HG02610 (cell line): ENCODE measurements at regions not wholly inside any gene's neighbourhood (a gene's known extent, or its start where the extent isn't known, plus 50 kb on each side); places are given as distances from the start of the nearest gene placed in this dataset.
"Not testable (repeated sequence)": the region's sequence is repeated elsewhere in the genome, so short reads cannot be mapped to it uniquely, and the experiment has no call there.

Experiments
- ATAC-seq: cut with Tn5 transposase; IDR thresholded peaks from one replicate; pipeline ENCODE4 v1.9.1; 2021; ENCODE audit warnings: mild to moderate bottlenecking, moderate library complexity; ENCODE audit not compliant: unreplicated experiment

- no peak for ATAC-seq
These were observed 90.8 kb upstream of the OGFRL1 start for GRCh38 chr6:71197780-71198179.

GRCh38 chr6:71198908-71199307 is 89.7 kb upstream of the OGFRL1 start:
- no peak for ATAC-seq

- ATAC-seq, result no peak
These were observed 88.9 kb upstream of the OGFRL1 start for GRCh38 chr6:71199736-71200135.

GRCh38 chr6:71203206-71203605 is 85.4 kb upstream of the OGFRL1 start:
- ATAC-seq, result no peak

GRCh38 chr6:71204741-71205140 is 83.9 kb upstream of the OGFRL1 start:
- ATAC-seq, result no peak

GRCh38 chr6:71205336-71205956 is 83.2 kb upstream of the OGFRL1 start:
- ATAC-seq, result no peak

GRCh38 chr6:71206089-71206488 is 82.5 kb upstream of the OGFRL1 start:
- ATAC-seq, result no peak

- ATAC-seq, result no peak
These were observed 79.4 kb upstream of the OGFRL1 start for GRCh38 chr6:71209206-71209605.

- ATAC-seq, result no peak
These were observed 79.0 kb upstream of the OGFRL1 start for GRCh38 chr6:71209626-71210025.

- no peak for ATAC-seq
These were observed 76.8 kb upstream of the OGFRL1 start for GRCh38 chr6:71211799-71212198.

GRCh38 chr6:71220466-71220865 is 68.1 kb upstream of the OGFRL1 start:
- no peak for ATAC-seq

- no peak for ATAC-seq
These were observed 65.9 kb upstream of the OGFRL1 start for GRCh38 chr6:71222671-71223070.

- no peak for ATAC-seq
These were observed 64.6 kb upstream of the OGFRL1 start for GRCh38 chr6:71224011-71224410.

GRCh38 chr6:71226151-71226550 is 62.5 kb upstream of the OGFRL1 start:
- ATAC-seq, result no peak

GRCh38 chr6:71228461-71229041 is 60.1 kb upstream of the OGFRL1 start:
- no peak for ATAC-seq

GRCh38 chr6:71229477-71229876 is 59.1 kb upstream of the OGFRL1 start:
- no peak for ATAC-seq

GRCh38 chr6:71232890-71233289 is 55.7 kb upstream of the OGFRL1 start:
- not testable (repeated sequence) for ATAC-seq

- ATAC-seq, result no peak
These were observed 51.6 kb upstream of the OGFRL1 start for GRCh38 chr6:71236926-71237434.

GRCh38 chr6:71238351-71238750 is 50.3 kb upstream of the OGFRL1 start:
- ATAC-seq, result no peak
